PC-3 (cell line): ENCODE measurements at regions not wholly inside any gene's neighbourhood (a gene's known extent, or its start where the extent isn't known, plus 50 kb on each side); places are given as distances from the start of the nearest gene placed in this dataset.

Experiments used
- EZH2 ChIP-seq: fragments of 300-600 bp; sonication (generic); IDR thresholded peaks from one replicate; pipeline ENCODE4 v1.6.1; 2017; ENCODE audit warnings: antibody characterized with exemption, mild to moderate bottlenecking, low read length; ENCODE audit not compliant: unreplicated experiment
- EZH2phosphoT487 ChIP-seq: fragments of 300-600 bp; sonication (generic); IDR thresholded peaks from 2 replicates; pipeline ENCODE4 v1.6.1; 2018; ENCODE audit warnings: mild to moderate bottlenecking, antibody characterized with exemption, low read length, borderline replicate concordance
- TF ChIP-seq, protein P1 (sequence below): fragments of 300-600 bp; sonication (generic); conservative IDR thresholded peaks from 2 replicates; pipeline ENCODE4 v1.5.1; 2017; ENCODE audit warnings: antibody characterized with exemption, low read depth, mild to moderate bottlenecking, low read length

DNA sequence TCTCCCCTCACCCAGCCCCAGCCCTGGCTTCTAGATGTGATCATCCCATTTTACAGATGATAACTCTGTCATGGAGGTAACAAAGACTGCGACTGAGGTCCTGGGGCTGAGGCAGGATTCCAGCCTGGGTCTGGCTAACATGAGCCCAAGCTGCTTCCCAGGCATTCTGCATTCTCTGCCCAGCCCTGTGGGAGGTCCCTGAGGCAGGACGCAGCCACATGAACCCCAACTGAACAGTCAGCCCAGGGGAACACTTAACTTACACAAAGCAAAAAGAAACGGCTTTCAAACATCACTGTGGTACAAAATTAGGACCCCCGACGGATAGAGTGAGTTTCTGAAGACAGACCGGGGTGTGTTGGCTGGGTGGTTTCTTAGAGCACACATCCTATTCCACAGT lies 135.3 kb downstream of the ACKR3 start:
- TF ChIP-seq, protein P1, sequence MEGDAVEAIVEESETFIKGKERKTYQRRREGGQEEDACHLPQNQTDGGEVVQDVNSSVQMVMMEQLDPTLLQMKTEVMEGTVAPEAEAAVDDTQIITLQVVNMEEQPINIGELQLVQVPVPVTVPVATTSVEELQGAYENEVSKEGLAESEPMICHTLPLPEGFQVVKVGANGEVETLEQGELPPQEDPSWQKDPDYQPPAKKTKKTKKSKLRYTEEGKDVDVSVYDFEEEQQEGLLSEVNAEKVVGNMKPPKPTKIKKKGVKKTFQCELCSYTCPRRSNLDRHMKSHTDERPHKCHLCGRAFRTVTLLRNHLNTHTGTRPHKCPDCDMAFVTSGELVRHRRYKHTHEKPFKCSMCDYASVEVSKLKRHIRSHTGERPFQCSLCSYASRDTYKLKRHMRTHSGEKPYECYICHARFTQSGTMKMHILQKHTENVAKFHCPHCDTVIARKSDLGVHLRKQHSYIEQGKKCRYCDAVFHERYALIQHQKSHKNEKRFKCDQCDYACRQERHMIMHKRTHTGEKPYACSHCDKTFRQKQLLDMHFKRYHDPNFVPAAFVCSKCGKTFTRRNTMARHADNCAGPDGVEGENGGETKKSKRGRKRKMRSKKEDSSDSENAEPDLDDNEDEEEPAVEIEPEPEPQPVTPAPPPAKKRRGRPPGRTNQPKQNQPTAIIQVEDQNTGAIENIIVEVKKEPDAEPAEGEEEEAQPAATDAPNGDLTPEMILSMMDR = no peak
- TF ChIP-seq EZH2 (no peak), EZH2phosphoT487 (no peak)
